Left renal pelvis (tissue), 4 donors: ENCODE measurements at regions not wholly inside any gene's neighbourhood (a gene's known extent, or its start where the extent isn't known, plus 50 kb on each side); places are given as distances from the start of the nearest gene placed in this dataset.
"Not testable (repeated sequence)": the region's sequence is repeated elsewhere in the genome, so short reads cannot be mapped to it uniquely, and the experiment has no call there.

Experiments used
- DNase-seq, 4 donors: peaks; one replicate each; pipeline ENCODE4 v3.0.0-alpha.2; 2013; ENCODE audit warnings: low read depth in 4 of 4, low spot score in 3 of 4

DNA sequence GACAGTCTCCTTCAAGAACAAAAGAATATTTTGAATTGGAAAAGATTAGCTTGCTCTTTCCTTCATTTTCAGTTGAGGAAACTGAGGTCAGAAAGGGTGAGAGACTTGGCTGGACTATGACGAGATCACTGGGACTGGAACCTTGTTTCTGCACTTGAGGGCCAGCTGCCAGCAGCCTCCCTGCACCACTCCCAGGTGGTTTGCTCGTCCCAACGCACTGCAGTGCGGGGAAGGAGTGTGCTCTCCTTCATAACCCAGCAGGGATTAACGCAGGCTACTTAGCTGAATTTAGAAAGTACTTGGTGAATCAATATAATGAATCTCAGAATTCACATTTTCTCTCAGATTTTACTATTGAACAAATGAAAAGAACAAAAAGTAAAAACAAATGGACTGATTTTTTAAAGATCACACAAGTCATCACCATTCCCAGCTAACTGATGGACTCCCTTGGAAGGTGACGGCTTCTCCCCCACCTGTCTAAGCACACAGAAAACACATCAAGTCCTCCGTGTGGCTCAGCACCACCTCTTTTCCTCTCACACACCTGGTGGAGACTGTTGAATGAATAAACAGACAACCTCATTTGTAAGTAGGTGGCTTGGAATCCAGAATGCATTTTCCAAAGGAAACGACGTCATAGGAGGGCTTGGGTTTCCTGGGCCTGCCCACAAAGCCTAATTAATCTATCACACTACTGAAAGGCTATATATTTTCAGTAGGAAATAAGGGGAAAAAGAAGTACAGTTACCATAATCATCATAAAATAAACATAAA is 121.0 kb downstream of the QRSL1 start:
- DNase-seq: no peak

DNA sequence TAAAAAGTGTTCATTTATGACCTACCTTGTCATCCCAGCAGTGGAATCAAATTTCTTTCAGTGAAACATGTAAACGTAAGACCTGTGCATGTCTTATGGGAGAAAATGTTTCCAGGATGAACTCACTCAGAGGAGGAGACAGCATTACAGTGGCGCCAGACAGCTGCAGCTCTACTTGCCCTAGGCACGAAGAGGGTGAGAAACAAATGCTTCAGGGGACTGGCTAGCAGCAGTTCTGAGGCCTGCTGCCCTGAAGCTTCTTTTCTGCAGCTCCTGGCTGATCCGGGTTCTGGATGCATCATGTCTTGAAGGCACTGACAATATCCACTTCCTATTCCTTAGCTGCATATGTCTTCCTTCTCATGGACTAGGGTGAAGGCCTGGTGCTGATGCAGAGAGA is 120.2 kb downstream of the QRSL1 start:
- DNase-seq: no peak

DNA sequence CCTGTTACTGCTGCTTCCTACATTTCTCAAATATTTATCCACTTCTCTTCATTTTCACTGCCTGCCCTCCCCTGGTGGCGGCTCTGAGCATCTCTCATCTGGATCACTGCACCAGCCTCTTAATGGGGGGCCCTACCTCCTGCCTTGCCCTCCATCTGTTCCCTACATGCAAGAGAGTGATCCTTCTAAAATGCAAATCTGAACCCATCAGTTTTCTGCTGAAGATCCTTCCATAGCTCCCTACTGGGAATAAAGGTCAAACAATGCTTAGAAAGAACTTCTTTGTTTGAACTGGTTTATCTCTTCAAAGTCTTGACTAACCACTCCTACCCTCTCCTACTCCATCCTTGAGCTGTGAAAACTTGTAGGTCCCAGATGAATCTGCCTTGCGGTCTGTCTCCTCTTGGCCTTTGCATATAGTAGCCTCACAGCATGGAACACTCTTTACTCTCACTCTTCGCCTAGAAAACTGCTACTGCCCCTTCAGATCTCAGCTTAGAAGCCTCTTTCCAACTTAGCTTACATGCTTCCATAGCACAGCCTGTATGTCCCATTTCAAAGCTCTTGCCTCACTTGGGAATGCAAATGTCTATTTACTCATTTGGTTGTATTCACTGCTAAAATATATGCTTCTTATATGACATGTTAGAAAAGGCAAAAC is 119.3 kb downstream of the QRSL1 start:
- no peak for DNase-seq

DNA sequence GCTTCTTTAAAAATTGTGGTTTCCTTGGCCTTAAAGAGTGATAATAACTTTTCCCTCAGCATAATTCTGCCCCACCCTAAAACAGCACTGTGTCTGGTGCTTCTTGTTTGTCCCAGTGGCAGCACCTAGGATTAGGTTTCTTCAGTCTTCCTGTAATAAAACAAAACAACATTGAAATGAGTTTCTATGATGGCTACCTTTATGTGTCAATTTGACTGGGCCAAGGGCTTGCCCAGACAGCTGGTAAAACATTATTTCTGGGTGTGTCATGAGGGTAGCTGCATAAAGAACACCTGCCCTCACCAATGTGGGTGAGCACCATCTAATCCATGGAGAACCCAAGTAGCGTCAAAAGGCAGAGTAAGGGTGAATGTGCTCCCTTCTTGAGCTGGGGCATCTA is 117.8 kb downstream of the QRSL1 start:
- DNase-seq: no peak

DNA sequence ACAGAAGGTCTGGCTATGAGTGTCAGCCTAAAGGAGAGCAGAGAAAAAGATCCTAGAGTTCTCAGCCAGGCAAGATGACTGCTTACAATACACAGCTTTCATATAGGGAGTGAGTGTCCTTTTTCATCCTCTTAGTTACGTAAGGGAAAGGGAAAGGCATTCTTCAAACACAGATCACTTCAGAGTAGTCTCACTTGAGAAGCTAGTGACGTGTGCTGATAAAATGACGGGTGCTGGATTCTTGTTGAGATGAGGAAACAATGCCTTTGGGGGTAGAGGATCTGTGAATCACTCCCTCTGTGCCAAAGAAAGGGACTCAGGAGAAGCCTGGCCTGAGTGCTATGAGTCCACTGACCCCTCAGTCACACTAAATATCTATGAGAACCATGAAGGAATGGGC is 117.3 kb downstream of the QRSL1 start:
- no peak for DNase-seq

DNA sequence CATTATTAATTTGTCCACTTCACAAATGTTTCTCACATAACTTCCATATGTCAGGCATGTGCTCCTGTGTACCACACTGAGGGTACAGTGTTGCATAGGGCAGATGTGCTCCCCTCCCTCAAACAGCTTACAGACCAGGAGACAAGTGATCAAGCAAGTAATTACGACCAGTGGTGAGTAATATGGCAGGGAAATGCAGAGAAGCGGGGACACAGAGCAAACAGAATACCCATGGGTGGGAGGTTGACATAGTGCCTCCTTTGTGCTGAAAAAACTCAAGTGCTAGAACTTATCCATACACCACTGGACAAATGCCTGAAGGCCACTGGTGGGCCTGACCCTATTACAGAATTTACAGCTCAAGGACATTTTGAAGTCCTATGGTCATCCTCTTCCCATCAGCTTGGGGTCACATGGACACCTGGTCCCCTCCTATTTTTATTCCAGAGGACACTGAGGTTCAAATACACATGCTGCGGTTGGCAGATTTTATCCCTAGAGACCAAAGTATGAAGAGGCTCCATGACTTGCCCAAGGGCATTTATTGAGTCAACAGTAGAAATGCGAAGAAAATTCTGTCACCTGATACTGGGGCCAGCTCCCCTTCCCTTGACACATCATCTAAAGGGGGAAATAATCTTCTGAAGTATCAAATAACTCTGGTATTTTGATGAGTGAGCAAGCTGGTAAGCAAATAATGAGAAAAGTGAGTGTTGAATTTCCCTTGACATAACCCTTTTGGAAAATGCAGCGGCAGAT is 116.6 kb downstream of the QRSL1 start:
- DNase-seq: no peak

DNA sequence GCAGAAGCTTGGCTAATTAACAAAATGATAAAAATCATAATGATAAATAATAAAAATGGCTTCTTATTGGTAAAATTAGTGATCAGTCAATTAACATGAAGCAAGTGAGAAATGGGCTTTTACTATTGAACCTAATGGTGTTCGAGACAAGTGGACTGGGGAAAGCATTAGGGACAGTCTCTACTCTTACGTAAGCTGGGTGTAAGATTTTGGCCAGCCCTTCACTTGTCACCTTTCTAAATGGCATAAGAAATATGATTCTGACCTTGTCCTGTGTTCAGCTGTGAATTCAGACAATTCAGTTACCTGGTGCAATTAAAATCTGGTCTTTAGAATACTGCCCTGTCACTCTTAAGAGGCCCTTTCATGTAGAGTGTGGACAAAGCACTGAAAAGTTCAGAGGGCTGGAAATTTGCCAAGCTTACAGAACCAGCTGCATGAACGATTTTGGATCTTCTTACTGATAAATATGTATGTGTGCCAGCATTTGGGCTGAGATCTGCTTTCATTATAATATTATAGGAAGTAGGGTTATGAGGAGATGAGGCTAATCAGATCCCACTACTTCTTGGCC is 115.9 kb downstream of the QRSL1 start:
- no peak for DNase-seq

DNA sequence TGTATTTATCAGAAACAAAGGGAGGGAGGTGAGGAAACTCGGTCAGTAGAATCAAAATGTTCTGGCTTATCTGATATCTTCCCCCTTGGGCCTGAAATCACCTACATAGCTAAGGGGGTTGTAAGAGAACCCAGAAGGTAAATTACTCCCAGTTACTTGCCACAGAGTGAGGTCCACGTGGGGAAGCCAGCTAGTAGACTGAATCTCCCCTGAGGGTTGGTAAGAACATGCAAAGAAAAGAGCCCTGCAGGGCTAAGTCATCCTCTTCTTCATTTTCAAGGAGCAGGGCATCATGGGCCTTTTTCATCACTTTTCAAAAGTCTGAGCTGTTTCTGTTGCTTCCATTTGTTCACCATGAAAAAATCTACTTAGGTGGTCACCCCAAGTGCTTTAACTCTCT is 115.4 kb downstream of the QRSL1 start:
- no peak for DNase-seq

DNA sequence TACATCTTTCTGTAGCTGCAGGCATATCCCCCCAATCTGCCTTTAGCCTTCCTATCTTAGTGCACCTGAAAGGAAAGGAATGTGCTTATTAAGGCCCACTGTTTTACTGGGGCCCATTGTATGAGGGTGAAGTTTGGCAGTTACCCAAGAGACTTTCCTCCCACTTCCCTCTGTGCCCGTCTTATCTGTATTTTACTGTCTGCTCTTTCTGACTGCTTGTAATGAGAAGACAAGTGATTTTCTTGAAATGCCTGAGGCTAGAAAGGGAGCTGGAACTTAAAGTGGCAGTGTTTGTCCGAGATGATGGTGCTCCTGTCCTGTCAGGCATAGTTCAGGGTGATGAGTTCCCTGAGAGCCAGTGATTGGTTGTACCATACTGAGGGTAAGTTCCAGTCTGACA is 114.7 kb downstream of the QRSL1 start:
- DNase-seq: not testable (repeated sequence)

DNA sequence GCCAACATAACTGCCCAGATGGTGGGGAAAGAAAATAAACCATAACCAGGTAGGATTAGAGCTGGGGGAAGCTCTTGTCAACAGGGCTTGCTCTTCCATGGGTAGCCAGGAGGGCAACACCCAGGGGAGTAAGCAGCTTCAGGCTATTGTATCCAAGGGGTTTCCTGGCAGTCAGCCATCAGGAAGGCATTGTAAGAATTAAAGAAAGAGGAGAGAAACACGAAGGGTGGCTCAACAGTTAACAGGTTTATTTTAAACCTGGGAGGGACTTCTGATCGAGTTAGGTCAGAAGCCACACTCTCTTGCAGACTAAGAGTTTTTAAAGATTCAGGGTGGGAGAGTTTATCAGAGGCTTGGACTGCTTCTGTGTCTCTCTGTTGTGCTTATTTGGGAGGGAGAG is 114.2 kb downstream of the QRSL1 start:
- no peak for DNase-seq

DNA sequence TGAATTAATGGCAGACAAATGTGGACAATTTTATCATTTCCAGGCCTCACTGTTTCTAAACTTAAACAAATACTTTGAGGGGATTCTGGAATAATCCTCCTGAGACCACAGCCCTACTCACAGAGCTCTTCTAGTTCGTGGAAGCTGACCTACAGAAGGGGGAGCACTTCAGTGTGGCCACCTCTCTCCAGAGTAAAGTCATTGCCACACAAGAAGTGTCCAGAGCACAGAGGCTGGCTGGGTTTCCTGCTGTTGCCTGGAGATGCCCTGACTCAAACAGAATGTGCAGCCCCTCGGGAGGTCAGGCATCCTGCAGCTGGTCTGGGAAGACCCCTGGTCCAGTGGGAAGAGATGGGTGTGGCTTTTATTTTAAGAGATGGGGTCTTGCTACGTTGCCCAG is 110.9 kb downstream of the QRSL1 start:
- no peak for DNase-seq

DNA sequence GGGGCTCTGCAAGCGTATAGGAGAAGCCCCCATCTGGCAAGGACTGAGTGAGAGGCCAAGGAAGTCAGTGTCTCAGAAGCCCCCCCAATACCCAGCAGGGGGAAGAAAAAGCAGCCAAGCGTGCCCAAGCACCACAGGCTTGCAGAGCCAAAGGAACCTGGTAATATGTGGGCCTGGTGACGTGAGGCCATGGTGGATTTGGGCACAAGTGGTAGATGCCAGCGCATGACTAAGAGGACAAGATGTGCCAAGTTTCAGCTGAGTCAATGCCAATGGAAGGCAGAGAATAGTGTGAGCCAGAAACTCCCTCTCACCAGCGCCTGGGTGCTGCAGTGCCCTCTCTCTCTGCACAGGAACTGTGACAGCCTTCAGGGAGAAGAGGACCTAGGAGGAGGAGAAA is 110.0 kb downstream of the QRSL1 start:
- DNase-seq: no peak

DNA sequence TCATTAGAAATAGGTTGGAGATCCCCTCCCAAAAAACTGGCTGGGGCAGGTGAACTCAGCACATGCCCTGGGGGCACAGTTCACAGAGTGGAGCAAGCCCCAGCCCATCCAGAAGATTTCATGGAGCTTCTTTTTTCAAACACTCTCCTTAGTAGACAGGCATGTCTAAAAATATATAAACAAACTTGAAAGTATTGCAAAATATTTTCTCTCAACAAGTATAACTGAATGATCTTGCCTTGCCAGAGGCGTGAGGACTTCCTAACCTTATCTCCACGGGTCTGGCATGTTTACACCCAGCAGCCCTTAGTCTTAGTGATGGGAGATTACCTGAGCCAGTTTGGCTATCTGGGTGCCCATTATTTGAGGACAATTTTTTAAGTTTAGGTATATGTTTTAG is 107.1 kb downstream of the QRSL1 start:
- DNase-seq: no peak

DNA sequence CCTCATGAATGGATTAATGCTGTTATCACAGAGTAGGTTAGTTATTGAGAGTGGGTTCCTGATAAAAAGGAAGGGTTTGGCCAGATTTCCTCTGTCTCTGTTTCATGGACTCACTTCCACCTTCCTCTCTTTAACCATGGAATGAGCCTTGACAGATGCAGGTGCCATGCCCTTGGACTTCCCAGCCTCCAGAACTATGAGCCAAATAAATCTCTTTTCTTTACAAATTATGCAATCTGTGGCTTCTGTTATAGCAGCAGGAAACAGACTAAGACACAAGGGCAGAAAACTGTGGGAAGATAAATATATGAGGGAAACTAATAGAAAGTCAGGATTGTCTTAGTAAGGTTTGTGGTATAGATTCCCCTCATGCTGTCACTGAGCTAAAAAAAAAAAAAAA is 106.5 kb downstream of the QRSL1 start:
- DNase-seq: no peak

DNA sequence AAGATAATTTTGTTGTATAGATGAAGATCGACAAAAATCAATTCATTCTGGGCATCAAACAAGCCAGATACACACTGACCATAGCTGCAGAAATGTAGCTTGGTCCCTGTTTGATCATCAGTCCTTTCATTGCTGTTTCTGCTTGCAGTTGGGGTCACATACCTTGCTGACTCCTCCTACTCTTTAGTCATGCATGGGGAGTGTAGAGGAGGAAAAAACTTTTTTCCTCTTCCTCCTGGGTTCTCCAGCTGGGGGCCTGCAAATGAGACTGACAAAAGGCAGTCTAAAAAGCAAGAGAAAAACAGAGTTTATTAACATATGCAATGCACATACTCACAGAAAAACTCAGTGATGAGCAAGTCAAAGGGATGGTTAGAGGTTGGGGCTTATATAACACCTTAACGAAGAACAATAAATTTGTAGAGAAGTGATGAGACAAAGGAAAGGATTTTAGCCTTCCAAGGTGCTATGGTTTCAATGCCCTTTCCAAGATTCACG is 105.8 kb downstream of the QRSL1 start:
- DNase-seq: no peak

DNA sequence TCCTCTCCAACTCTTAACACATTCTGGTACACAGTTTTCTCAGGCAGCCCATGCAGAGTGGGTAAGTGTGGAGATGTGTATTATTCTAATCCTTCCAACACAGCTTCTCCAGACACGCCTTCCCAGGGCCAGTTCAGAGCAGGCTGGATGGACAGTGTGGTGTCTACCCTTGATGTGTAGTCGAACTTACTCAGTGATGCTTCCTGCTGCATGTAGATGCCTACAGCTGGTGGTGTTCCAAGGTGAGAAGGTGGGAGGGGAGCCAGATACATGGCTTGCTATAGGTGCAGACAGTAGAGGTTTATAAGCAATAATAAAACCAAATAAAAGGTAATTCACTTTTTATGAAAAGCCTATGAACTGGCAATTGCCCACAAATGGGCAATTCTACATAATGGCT is 104.0 kb downstream of the QRSL1 start:
- DNase-seq: no peak

DNA sequence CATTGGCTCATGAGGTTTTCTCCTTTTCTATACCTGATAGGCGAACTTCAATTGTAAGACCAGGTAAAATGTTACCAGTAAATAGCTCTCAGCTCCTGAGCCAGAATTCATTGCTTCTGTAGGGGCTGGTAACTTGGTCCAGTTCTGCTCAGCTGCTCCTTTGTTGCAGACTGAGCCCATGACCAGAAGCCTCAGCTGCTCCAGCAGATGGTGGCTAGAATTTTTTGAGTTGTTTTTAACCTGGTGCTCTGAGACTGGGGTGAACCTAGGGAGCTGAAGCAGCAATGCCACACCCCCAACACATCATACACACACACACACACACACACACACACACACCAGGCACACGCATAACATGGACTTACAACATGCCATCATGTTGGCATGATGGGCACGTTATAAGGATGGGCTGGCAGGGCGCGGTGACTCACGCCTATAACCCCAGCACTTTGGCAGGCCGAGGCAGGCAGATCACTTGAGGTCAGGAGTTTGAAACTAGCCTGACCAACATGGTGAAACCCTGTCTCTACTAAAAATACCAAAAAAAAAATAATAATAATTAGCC is 103.1 kb downstream of the QRSL1 start:
- no peak for DNase-seq

DNA sequence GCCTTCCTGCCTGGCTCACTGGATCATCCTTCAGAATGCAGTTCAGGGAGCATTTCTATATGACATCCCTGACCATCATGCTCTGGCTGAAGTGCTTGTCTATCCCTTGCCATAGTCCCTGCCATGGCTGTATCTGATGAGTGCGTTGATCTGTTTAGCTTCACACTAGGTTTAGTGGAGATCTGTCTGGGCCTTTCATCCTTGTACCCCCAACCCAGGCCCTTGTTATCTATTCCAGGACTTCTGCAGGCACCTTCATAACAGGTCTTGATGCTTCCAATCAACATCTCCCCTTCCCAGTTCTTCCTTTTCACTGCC is 102.4 kb downstream of the QRSL1 start:
- DNase-seq: no peak

DNA sequence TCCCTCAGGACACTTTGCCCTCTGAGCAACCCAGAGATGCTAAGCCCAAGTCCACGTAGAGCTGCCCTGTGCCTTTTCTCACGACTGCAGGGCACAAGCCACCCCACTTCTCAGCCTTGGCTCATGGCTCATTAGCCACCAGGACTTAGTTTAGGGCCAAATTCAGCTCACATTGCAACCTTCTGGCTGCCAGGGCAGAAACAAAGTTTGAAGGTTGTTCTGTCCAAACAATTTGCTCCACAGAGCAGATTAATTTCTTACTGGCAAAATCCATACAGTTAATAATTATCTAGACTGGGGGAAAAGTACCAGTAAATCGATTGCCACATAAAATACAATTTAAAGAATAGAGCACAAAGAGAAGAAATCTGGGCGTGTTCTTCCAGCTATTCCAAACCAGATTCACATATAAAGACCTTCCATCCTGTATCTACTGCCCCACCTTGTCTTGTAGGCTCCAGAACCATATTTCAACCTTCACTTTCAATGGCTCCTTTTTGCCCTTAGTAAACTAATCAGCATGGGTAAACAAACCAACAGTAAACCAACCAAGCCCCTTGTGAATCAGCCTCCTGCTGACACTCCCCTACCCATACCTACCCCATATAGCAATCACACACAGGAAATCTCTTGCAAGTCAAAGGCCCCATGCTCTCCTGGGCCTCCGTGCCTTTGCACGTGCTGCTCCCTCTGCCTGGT is 101.9 kb downstream of the QRSL1 start:
- DNase-seq: peak in 1 of 4 donors; percentile 31

DNA sequence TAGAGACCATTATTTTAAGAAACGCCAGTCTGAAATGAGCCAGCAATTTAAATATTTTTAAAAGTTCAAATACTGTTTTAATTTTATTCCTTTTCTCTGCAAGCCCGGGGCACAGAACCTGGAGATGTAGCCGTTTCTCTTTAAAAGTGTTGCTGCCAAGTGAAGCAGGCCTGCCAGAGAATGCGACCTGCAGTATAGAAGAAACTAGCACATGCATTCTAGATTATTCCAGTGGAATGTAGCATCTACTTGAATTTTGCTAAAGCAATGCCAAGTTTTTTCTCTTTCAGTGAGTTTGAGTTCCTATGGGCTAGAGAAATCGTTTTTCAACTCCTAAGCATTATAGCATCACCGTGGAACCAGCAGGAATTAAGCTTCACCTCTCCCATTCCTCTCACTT is 101.3 kb downstream of the QRSL1 start:
- DNase-seq: no peak

DNA sequence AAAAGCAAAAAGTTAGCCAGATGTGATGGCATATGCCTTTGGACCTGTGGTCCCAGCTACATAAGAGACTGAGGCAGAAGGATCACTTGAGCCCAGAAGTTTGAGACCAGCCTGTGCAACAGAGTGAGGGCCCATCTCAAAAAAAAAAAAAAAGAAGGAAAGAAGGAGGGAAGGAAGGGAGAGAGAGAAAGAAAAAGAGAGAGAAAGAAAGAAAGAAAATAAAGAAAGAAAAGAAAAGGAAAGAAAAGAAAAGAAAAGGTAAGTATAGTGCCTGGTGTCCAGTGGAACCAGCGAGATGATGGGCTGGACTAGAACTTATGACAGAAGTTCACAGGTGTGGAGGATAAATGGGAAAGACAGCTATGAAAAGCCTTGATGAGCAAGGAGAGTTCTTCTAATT is 100.9 kb downstream of the QRSL1 start:
- no peak for DNase-seq
